ENCODE measurements at regions not wholly inside any gene's neighbourhood (a gene's known extent, or its start where the extent isn't known, plus 50 kb on each side); places are given as distances from the start of the nearest gene placed in this dataset.
A peak's percentile ranks its signal among the peaks of the same experiment; 100 is the strongest.

GRCh38 chr4:122224348-122224747 is 72.2 kb downstream of the BLTP1 start:
- Histone ChIP-seq H3K9me3 (ENCODE audit: control insufficient read depth, low read depth, low read length) (no peaks in the 10 kb centered on the region), H2AFZ (ENCODE audit: low read length) (no peak overlapping the region), H3K27me3 (ENCODE audit: insufficient read depth, low read length) (no peaks in the 10 kb centered on the region), H3K56ac (ENCODE audit: insufficient read length, low read depth, low read length) (no peak overlapping the region), H2BK5ac (ENCODE audit: insufficient read length, low read length) (no peak overlapping the region), H4K5ac (ENCODE audit: insufficient read length, low read depth, low read length) (no peak overlapping the region), H3K4me1 (ENCODE audit: insufficient read depth, low read length) (no peaks in the 10 kb centered on the region), H3K4me2 (ENCODE audit: insufficient read depth, insufficient read length, low read length) (no peak overlapping the region), H3K9ac (ENCODE audit: extremely low read depth, insufficient read length, low read length) (no peak overlapping the region), H2BK20ac (ENCODE audit: low read depth, low read length, poor library complexity, severe bottlenecking) (no peak overlapping the region), H3K14ac (ENCODE audit: insufficient read depth, low read length) (no peak overlapping the region), H2BK12ac (ENCODE audit: insufficient read length, low read depth, low read length) (no peak overlapping the region), H4K8ac (replicated peaks; ENCODE audit: insufficient read length, low read depth, low read length) (no peak overlapping the region), H2AK5ac (ENCODE audit: insufficient read length, low read length) (no peak overlapping the region), H2BK120ac (ENCODE audit: low read depth, low read length, poor library complexity, severe bottlenecking) (no peak overlapping the region), H2BK15ac (ENCODE audit: low read depth, low read length) (no peak overlapping the region), H3K79me1 (ENCODE audit: insufficient read depth, low read depth, low read length, poor library complexity, severe bottlenecking) (no peaks in the 10 kb centered on the region), H3T11ph (ENCODE audit: low read length) (no peak overlapping the region), H3K4ac (ENCODE audit: low read depth, low read length) (no peak overlapping the region), H3K23me2 (ENCODE audit: insufficient read length, low read depth, low read length, poor library complexity, severe bottlenecking) (no peaks in the 10 kb centered on the region), H3K18ac (ENCODE audit: insufficient read length, low read depth, low read length) (no peak overlapping the region), H4K20me1 (ENCODE audit: control insufficient read depth, insufficient read depth, insufficient read length) (no peaks in the 10 kb centered on the region), H3K23ac (ENCODE audit: insufficient read length, low read depth, low read length) (no peak overlapping the region), H3K27ac (ENCODE audit: insufficient read length, low read depth, low read length) (no peak overlapping the region), H4K91ac (ENCODE audit: insufficient read length, low read depth, low read length) (no peak overlapping the region), H3K79me2 (ENCODE audit: insufficient read depth, low read length) (no peaks in the 10 kb centered on the region)
- H3K4me3 Mint-ChIP-seq, result no peak overlapping the region
- H3K4me1 Mint-ChIP-seq, result peaks cover 6% of the 10 kb centered on the region in 2 experiments; a peak in 3 of 4 replicates
- no peaks in the 10 kb centered on the region for H3K9me3 Mint-ChIP-seq
- no CpG with 5 or more reads among the region's 4 CpGs for WGBS (ENCODE audit: extremely low coverage, insufficient read length, low lambda C conversion rate)
- TF ChIP-seq CTCF (conservative IDR thresholded peaks at IDR 0.05), result no peak
- H3K36me3 Mint-ChIP-seq (ENCODE audit: insufficient read depth in 1 of 3, low read depth in 3 of 3), result peaks cover 3 to 14% (median 7%) of the 10 kb centered on the region in 3 experiments; a peak in 5 of 7 replicates
- H3K27me3 Mint-ChIP-seq (ENCODE audit: low read depth), result no peaks in the 10 kb centered on the region
- DNase-seq, result peak; percentile 28
- H3K27ac Mint-ChIP-seq, result no peak overlapping the region

Data from H9 (cell line).